ENCODE measurements at regions not wholly inside any gene's neighbourhood (a gene's known extent, or its start where the extent isn't known, plus 50 kb on each side); places are given as distances from the start of the nearest gene placed in this dataset.

DNA sequence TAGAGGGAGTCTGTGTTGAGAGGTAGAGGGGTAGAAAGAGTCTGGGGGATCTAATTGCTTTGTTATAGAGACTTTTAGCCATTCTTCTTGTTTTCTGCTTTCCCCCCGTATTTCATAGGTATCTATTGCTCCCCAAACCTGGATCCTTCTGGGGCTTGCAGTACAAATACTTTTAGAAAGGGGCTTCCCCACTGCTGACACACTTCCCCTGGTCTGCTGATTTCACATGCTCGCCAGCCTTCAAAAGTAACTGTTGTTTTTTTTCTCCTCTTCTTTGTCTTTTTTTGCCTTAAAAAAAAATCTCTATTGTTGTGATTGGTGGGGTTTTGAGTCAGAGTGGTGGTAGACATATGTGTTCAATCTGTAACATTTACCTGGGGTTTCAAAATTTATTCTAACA is 300.6 kb upstream of the AZI2 start:
- no peak for DNase-seq

DNA sequence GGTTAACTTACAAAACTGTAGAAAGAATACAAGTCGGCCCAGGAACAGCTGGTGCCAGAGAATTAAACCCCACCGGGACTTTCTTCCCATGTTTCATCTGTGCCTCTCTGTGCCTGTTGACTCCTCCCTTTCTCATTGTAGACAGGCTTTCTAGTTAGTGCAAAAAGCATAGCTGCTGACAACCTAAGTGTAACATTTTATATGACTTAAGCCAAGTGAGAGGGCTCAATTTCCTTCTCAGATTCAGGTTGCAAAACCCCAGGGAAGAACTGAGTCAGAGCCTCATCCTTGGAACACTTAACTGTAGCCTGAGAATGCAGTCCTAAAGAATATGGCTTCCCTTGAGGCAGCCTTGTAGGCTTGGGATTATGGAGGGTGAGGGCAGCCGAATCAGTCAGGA is 302.5 kb upstream of the AZI2 start:
- DNase-seq, result no peak

DNA sequence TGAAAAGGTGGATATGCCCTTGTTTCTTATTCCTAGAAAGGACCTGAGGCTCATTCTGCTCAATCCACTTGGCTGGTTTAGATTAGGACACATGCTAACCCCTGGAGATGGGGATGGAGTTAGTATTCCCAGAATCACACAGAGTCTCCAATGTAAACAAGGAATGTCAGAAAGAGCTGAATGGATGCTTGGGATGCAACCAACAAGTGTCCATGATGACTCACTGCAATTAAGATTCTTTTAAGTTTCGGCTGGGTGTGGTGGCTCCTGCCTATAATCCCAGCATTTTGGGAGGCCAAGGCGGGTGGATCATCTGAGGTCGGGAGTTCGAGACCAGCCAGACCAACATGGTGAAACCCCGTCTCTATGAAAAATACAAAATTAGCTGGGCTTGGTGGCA is 315.5 kb upstream of the AZI2 start:
- DNase-seq, result no peak

DNA sequence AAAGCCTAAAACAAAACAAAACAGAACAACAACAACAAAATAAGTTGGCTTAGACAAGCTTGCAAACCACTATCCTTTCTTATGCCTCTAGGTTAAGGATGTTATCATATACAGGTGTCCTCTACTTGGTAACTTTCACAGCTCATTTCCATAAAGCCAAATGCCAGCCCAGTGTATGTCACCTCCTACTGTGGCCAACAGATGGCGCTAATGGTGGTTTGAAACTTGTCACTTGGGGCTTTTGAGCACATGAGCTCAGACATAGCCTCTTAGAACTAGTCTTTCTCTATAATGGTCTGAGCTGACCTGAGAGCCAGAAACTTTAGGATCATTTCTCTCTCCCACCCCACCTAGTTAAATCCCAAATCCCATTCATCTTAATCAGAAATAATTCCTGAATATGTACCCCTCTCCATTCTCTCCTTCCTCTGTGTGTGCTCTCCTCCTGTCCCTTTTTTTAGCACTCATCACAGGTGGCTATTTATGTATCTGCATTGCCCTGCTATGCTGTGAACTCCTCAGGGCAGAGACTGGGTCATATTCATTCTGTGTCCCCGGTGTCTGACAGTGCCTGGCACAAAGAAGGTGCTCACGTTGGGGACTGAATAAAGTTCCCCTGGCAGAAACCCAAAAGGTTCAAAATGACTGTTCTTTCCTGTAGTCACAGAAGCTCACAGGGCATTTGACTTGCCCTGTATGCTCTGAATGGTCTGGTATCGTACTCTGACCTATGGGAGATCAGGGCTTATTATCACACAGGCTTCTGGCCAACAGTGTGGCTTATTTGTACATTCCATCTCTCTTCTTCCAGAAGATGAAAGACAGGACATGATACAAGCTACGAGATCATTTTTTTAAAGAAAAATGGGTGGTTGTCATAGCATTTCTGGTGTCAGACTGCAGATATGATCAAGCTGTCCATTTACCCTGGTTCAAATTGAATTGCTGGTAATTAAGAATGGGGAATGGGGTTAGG is 319.3 kb upstream of the AZI2 start:
- DNase-seq, result no peak

DNA sequence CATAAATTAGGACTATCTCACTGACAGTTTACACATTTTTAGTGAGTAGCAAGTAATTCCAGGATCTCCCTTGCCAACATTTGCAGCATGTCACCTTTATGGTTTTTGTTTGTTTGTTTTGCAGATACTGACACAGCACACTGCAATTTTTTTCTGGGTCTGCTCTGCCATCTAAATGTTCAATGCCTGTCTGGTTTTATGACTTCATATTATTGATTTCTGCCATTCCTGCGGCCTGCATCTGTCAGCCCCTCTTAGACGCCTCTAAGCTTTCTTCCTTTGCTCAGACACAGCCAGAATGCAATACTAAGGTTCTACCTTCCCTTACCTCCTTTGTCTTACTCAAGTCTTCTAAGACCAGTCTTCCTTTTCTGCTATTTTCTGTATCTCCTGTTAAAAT is 321.2 kb upstream of the AZI2 start:
- DNase-seq, result no peak

DNA sequence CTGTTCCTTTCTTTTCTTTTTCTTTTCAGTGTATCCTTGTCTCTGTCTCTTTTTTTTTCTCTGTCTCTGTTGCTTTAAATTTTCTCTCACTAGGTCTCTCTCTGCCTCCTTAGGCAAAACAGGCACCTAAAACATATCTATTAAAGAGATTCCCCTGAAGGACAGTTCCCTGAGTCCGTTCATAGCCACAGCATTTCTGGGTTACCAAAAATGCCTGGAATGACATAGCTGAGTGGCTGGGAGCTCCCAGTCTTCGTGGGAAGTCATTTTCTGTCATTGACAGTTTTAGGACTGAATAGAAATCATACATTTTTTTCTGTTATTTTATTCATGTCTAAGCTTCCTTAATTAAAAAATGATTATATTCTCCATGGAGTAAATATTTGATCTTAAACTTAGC is 323.8 kb upstream of the AZI2 start:
- no peak for DNase-seq

DNA sequence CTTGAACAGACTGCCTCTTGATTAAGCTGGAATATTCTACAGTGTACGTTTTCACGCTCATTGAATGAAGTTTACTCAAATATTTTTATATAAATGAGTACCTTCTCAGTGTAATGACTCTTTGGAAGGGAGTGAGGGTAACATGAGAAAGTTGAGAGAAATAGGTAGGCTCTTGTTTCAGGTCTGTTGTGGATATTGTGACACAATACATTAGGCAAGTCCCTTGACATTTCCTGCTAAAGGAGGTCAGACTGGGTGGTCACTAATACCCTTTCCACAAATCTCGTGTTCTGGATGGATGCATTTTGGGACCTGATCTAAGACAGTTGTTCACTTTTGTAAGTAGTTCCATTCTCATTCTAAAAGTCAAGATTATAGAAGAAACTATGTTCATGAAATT is 324.8 kb upstream of the AZI2 start:
- DNase-seq, result no peak

DNA sequence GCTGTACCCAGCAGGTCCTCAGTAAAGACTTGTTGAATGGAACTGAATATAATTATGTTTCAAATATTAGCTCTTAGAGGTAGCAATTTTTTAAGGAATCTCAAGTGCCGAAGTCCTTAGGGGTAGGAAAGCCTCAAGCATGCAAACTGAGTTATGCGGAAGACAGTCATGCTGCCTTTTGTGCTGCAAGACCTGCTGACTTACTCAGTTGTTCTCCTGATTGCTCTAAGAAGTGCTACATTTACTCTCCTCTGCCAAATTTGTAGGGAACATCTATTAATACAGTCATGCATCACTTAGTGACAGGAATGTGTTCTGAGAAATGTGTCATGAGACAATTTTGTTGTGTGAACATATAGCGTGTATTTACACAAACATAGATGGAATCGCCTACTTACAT is 325.6 kb upstream of the AZI2 start:
- no peak for DNase-seq

DNA sequence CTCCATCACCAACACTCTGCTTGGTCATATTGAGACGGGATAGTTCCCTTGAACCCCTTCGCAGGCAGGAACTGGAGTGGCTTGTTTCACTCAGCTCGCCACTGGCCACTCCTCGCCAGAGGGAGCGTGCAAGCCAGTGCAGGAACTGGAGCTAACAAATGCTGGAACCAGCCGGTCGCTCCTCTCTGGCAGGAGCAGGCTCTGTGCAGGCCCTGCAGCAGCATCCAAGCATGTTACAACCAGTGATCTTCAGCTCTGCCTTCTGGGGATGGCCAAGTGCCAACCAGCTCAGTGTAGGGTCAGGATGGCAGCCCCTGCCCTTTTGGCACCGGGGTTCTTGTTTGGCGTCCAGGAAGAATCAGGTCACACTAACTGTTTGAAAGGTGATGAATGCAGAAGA is 329.0 kb upstream of the AZI2 start:
- no peak for DNase-seq

DNA sequence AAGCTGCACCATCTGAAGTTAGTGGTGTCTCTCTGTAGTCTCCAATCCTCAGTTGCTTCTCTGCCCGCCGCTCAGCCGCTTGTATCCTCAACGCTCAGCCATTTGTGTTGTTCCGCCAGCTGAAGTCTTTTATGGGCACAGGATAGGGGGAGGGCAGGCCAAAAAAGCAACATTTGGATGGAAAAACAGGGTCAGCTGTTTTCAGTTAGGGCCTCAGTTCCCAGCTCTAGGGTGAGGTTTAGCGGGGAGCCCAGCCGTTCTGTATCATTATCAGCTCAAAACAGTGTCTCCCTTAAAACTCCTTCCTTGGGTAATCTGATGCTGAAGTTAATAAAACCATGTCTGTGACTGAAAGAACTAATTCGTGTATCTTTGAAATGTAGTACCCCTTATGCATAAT is 329.5 kb upstream of the AZI2 start:
- no peak for DNase-seq

DNA sequence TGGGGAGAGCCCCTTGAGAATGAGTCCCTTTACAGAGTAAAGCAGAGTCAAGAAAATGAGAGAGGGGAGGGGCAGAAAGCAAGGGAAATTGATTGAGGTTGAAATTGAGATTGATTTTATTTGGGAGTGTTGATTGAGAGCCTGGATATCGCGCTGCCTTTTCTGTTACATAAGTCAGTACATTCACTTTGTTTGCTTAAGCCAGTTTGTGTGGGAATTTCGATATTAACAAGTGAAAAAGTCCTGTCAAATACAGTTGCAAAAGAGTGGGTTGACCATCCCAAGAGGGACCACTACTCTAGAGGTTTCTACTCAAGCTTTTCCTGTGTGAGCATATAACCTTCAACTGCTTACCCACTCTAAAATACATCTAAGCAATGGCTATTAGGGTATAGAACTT is 331.4 kb upstream of the AZI2 start:
- no peak for DNase-seq

DNA sequence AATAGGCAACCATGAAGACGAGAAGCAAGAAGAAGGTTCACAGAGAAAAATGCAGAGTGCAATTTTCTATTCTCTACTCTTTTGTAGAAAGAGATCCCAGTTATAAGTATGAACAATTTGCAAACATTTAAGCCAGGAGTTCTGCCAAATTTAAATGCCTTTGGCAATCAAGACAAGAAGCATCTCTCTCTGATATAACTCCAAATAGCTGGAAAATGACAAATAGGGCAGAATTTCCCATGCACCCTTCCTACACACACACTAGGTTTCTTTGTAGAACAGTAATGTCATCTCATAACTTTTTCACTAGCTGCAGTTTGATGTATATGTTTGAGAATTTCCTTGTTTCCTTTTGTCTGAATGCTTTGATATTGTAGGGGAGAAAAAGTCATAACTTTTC is 333.5 kb upstream of the AZI2 start:
- DNase-seq, result no peak

DNA sequence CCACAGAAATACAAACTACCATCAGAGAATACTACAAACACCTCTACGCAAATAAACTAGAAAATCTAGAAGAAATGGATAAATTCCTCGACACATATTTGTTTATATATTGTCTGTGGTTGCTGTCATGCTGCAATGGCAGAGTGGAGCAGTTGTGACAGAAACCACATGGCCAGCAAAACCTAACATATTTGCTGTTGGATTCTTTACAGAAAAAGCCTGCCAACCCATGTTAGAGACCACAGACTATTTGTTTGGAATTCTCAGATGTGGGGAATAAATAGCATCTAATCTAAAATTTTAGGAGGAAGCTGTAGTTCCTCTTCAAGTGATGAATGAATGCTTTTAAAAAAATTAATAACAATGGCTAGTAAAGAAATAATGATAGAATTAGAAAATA is 341.6 kb upstream of the AZI2 start:
- DNase-seq, result no peak

DNA sequence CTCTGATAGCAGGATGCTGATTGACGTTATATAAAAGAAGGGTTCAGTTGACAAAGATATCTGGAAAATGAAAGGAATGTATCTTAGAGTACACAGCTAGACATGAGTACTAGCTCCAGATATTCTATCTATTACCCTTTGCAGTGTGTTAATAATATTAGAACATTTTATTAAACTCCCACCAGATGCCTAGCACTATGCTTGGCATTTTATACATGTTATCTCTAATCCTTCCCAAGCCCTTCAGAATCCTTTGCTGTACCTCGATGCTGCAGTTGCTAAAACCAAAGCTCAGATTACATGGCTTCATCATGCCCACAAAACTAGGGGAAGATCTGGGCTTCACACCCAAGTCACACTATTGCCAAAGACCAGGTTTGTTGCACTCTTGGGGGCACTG is 350.1 kb upstream of the AZI2 start:
- no peak for DNase-seq

DNA sequence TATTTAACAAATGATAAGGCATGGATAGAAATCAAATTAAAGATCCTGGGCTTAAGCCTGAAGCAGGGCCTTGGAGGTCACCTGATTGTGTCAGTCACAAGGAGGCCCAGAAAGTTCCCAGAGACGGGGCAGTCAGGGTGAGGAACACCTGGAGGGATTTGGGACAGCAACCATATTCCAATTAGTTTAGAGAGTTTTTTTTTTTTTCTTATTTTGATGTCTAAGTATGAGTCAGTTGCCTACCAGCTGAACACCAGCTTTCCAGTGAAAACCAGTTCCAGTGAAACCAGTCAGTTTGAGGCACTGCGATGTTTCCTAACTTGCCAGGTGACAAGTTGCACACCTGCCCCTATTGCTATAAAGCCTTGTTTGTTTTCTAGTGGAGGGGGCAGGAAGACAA is 350.7 kb upstream of the AZI2 start:
- no peak for DNase-seq

DNA sequence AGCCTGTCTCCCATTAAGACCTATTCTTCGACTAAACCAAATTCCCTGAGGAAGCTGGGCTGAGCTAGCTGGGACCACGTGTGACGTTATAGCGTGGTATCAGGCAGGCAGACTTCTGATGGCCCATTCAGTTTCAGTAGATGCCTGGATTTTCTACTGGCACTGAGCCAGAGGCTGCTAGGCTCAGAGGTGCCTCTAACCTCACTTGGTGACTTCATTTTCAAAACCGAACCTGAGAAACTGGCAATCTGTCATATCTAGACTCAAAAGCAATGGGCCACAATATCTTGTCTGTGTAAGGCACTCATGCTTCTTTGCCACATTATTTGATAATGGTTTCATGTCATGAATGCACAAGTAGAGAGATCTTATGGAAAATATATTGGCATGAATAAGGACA is 352.1 kb upstream of the AZI2 start:
- DNase-seq, result no peak

DNA sequence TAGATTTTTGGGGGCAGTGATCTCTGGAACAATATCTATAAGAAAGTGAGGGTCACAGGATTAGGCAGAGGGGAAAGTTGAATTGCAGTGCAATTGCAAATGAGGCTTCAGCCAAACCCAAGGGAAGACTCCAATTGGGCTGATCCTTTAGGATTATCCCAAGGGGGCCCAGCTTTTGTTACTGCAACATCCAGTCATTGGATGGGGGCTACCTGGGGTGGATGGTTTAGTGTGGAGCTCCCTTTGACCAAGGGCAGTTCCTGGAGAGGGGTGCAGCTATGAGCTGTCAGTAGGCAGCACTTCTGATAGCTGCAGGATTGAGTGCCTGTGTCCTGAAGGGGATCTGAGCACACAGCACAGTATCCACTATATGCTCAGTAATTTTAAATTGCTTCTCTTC is 355.2 kb upstream of the AZI2 start:
- DNase-seq, result no peak

DNA sequence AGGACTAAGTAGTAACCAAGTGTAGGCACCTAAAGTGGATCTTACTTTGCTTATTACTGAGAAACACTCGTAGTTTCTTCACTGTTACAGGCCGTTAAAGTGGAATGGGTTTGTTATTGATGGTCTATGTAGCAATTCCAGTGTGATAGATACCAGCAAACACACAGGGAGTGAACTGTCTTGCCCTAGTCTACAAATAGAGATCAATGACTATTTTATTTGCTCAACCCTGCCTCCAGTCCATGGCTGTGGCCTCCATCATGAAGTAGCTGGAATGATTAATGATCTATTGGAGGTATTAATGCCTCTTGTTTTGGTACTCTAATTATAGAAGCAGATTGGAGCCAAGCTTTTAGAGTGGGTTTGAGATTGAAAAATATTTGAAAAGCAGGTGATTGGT is 362.7 kb upstream of the AZI2 start:
- DNase-seq, result no peak

DNA sequence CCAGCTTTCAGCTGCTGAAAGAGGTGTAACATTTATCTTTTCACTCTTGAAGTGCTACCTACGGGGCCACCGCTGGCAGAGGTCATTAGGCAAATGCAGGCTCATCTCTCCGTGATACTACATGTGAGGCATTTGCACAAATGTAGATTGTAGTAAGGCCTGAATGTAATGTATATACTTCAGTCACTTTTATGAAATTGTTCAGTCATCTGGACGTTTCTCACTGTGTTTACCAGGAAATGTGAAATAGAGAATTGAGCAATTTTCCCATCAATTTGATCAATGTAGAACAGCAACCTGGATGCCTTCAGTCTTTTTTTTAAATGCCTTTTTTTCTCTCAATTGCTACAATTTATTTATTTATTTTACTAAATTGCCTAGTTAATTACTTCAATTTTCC is 368.3 kb upstream of the AZI2 start:
- no peak for DNase-seq

DNA sequence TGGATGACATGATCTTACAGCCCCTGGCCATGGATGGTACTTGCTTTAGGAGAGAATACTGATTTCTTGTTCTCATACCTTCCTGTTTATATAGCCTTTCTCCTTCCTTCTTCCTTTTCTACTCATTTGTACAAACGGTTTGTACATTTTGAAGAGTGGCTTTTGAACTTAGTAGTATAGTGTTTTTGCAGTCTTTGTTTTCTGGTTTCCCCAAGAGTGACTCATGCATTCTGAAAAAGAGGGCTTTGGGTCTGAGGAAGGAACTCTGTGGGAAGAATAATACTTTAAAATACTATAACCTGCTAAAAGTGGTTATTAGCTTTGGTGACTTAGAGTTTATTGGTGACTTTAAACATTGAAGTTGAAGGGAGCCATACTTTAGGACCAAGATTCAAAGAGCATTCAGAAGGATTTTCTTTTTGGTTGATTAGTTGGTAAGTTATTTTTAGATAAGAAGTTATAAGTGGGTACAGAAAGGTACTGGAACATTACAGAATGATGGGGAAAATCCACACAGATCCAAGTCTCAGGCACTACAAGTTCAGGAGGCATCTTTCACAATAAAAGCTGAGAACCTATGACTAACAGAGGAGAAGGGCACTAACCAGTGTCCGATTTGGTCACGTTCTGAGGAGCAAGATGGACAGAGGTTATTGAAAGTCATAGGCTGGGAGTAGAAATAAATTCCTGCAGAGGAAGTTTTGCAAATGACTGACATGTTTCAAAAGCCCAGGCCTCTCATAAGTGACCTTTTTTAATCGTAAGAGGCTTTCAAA is 369.6 kb upstream of the AZI2 start:
- DNase-seq, result no peak

DNA sequence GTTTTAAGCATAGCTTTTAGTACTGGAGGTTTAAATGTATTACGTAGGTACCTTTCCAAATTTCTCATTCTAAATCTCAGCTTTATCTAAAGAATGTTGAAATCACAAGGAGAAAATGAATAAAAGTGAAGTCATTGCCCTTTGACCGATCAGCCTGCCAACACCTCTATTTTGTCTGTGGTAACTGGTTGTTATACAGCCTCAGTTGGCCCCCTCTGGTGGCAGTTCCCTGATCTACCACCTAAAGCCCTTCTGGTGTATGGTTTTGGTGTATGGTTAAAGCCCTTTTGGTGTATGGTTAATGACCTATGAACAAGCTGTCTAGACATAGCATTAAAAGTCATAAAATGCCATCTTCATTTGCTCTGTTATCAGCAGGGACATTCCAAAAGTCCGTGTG is 378.2 kb upstream of the AZI2 start:
- no peak for DNase-seq

DNA sequence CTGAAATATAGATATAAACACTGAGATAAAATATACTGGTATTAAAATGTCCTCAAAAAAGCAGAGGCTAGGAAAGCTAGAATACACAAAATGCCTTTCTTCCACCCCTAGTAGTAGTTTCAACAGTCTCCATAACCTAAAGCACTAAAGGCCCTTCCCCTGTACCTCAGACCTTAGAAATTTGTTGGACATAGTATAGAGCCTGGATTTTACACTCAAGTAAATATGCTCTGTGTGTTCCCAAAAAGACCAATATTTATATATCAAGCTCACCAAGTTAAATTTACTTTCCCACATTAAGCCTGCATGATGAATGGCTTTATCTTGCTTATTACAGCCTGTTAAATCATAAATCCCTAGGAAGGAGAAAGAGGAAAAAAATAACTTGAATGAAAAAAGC is 378.7 kb upstream of the AZI2 start:
- DNase-seq, result no peak

DNA sequence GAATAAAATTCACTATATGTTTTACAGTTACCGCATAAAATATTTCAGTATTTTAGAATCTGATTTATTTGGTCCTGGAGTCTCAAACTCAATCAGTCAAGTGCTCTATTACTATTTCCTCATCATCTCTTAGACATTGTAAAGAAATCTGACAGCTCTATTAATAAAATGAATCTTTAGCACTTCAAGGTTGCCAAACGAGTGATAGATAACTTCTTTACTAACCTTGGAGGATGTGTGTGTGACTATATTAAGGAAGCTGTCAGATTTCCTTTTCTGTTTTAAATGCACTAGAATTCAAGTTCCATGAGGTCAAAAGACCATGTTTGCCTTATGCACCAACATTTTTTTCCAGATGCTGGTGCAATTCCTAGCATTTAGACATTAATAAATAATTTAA is 389.8 kb upstream of the AZI2 start:
- DNase-seq, result no peak

DNA sequence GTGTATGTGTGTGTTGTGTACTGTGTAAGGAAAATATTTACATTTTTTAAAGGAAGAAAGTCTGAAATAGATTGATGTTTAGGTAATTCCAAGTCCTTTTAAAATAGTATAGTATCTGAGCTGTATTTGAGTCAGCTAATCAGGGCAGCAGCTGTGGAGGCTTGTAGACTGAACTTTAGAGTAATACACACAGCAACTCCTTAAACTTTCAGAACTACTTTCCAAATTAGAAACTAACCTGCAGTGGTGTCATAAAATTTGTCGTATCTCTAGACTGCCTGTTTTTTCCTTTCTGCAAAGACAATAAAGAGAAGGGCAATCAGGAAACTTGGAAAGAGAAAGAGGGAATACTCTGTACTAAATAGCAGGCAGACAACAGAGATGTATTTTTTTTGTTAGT is 391.0 kb upstream of the AZI2 start:
- no peak for DNase-seq

DNA sequence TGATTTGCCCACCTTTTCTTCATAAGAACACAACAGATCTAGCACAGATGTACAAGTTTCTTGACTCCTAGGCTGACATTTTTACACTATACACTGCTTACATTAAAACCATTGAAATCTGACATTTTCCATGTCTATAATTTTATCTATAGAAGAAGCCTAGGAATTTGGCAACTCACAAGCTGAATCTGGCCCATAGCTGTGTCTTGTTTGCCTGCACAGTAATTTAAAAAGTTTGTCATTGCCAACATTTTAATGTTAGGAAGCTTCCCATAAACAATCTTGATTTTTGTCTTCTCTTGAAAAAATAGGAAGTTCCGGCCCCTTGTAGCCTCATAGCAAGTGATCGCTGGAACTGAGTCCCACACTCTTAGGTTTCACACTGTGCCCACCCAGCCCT is 394.6 kb upstream of the AZI2 start:
- no peak for DNase-seq

Data from NCI-H1436 treated with DMSO at 0.1 percent for 48 hours (cell line).